ENCODE measurements at regions not wholly inside any gene's neighbourhood (a gene's known extent, or its start where the extent isn't known, plus 50 kb on each side); places are given as distances from the start of the nearest gene placed in this dataset.

- H3K4me3 Mint-ChIP-seq (ENCODE audit: unreplicated experiment) = no peak overlapping the region
Observed at GRCh38 chr11:28472904-28473303, 364.7 kb downstream of the METTL15 start.

GRCh38 chr11:28471537-28471936, 363.3 kb downstream of the METTL15 start:
- no peak for DNase-seq
- Mint-ChIP-seq H3K27me3 (ENCODE audit: unreplicated experiment) (no peaks in the 10 kb centered on the region), H3K4me3 (ENCODE audit: unreplicated experiment) (no peak overlapping the region), H3K27ac (ENCODE audit: unreplicated experiment) (no peak overlapping the region), H3K9me3 (ENCODE audit: unreplicated experiment) (no peaks in the 10 kb centered on the region), H3K4me1 (ENCODE audit: low read depth, unreplicated experiment) (no peaks in the 10 kb centered on the region), H3K36me3 (ENCODE audit: unreplicated experiment) (no peaks in the 10 kb centered on the region)
- TF ChIP-seq CTCF (IDR thresholded peaks at IDR 0.05; ENCODE audit: partially characterized antibody, unreplicated experiment) = no peak

More at GRCh38 chr11:28472904-28473303, 364.7 kb downstream of the METTL15 start:
- DNase-seq = no peak
- Mint-ChIP-seq H3K27me3 (ENCODE audit: unreplicated experiment) (no peaks in the 10 kb centered on the region), H3K36me3 (ENCODE audit: unreplicated experiment) (no peaks in the 10 kb centered on the region), H3K9me3 (ENCODE audit: unreplicated experiment) (no peaks in the 10 kb centered on the region), H3K27ac (ENCODE audit: unreplicated experiment) (no peak overlapping the region), H3K4me1 (ENCODE audit: low read depth, unreplicated experiment) (no peaks in the 10 kb centered on the region)
- no peak for TF ChIP-seq CTCF (IDR thresholded peaks at IDR 0.05; ENCODE audit: partially characterized antibody, unreplicated experiment)

GRCh38 chr11:28470180-28470579, 362.0 kb downstream of the METTL15 start:
- H3K9me3 Mint-ChIP-seq (ENCODE audit: unreplicated experiment) = no peaks in the 10 kb centered on the region
- no peak overlapping the region for H3K27ac Mint-ChIP-seq (ENCODE audit: unreplicated experiment)
- no peak overlapping the region for H3K4me3 Mint-ChIP-seq (ENCODE audit: unreplicated experiment)
- H3K27me3 Mint-ChIP-seq (ENCODE audit: unreplicated experiment) = no peaks in the 10 kb centered on the region
- H3K4me1 Mint-ChIP-seq (ENCODE audit: low read depth, unreplicated experiment) = no peaks in the 10 kb centered on the region
- no peak for DNase-seq
- no peak for TF ChIP-seq CTCF (IDR thresholded peaks at IDR 0.05; ENCODE audit: partially characterized antibody, unreplicated experiment)
- H3K36me3 Mint-ChIP-seq (ENCODE audit: unreplicated experiment) = no peaks in the 10 kb centered on the region

- Mint-ChIP-seq H3K4me3 (ENCODE audit: unreplicated experiment) (no peak overlapping the region), H3K27ac (ENCODE audit: unreplicated experiment) (no peak overlapping the region), H3K36me3 (ENCODE audit: unreplicated experiment) (no peaks in the 10 kb centered on the region), H3K27me3 (ENCODE audit: unreplicated experiment) (no peaks in the 10 kb centered on the region), H3K4me1 (ENCODE audit: low read depth, unreplicated experiment) (no peaks in the 10 kb centered on the region), H3K9me3 (ENCODE audit: unreplicated experiment) (no peaks in the 10 kb centered on the region)
- DNase-seq = no peak
- TF ChIP-seq CTCF (IDR thresholded peaks at IDR 0.05; ENCODE audit: partially characterized antibody, unreplicated experiment) = no peak
Observed at GRCh38 chr11:28466506-28466905, 358.3 kb downstream of the METTL15 start.

- Mint-ChIP-seq H3K9me3 (ENCODE audit: unreplicated experiment) (no peaks in the 10 kb centered on the region), H3K4me3 (ENCODE audit: unreplicated experiment) (no peak overlapping the region), H3K27ac (ENCODE audit: unreplicated experiment) (no peak overlapping the region), H3K4me1 (ENCODE audit: low read depth, unreplicated experiment) (no peaks in the 10 kb centered on the region), H3K36me3 (ENCODE audit: unreplicated experiment) (no peaks in the 10 kb centered on the region), H3K27me3 (ENCODE audit: unreplicated experiment) (no peaks in the 10 kb centered on the region)
- no peak for DNase-seq
- no peak for TF ChIP-seq CTCF (IDR thresholded peaks at IDR 0.05; ENCODE audit: partially characterized antibody, unreplicated experiment)
Observed at GRCh38 chr11:28464252-28464867, 356.2 kb downstream of the METTL15 start.

Data from glutamatergic neuron (in vitro differentiated cells).